HCT116 (cell line): ENCODE measurements at regions not wholly inside any gene's neighbourhood (a gene's known extent, or its start where the extent isn't known, plus 50 kb on each side); places are given as distances from the start of the nearest gene placed in this dataset.
"Not testable (repeated sequence)": the region's sequence is repeated elsewhere in the genome, so short reads cannot be mapped to it uniquely, and the experiment has no call there.

Experiments
- ATAC-seq: fragments of 200-7000 bp; cut with Tn5 transposase; 2 replicates; pipeline ENCODE4 v1.9.1; 2020; ENCODE audit warnings: mild to moderate bottlenecking, moderate library complexity
- BruUV-seq: library from RNA; stranded (reverse); fragments of 400-500 nt; replicated peaks from 2 replicates; lab custom pipeline; 2021; lab: Mats Ljungman, UMichigan
- CTCF ChIA-PET: fragments of 300-600 bp; sonication (Branson Sonifier 250); formaldehyde crosslinking; loops from one replicate; lab custom pipeline; 2021; ENCODE audit warnings: antibody characterized with exemption; lab: Charles Lee
- POLR2A ChIA-PET: fragments of 300-600, 350-600 bp; sonication (Branson Sonifier 250); formaldehyde crosslinking; loops from one replicate; lab custom pipeline; 2021; ENCODE audit warnings: antibody characterized with exemption; lab: Charles Lee
- RAD21 ChIA-PET, 2 experiments: fragments of 300-600 bp; sonication (Branson Sonifier 250); formaldehyde crosslinking; loops; one replicate each; lab custom pipeline; 2023; ENCODE audit warnings: low total read pairs in 2 of 2; ENCODE audit not compliant: uncharacterized antibody in 2 of 2, unreplicated experiment in 2 of 2, low non-redundant PET in 1 of 2; lab: Charles Lee
- DNase-seq: peaks from one replicate; pipeline ENCODE4 v3.0.0-alpha.2; 2010; ENCODE audit warnings: low read depth, low spot score
- H2AFZ ChIP-seq: fragments of 200-600 bp; shearing (Covaris generic), sonication (generic); 2 replicates; pipeline ENCODE4 v1.6.1; 2017; ENCODE audit warnings: low read depth, mixed run types, mixed read lengths, antibody characterized with exemption, low read length; ENCODE audit not compliant: poor library complexity, severe bottlenecking
- H3K27ac ChIP-seq: 2 replicates; pipeline ENCODE4 v1.5.1; 2012; ENCODE audit warnings: low read depth, low read length
- H3K27me3 ChIP-seq: fragments of 200-600 bp; sonication (generic); 2 replicates; pipeline ENCODE4 v1.6.1; 2016; ENCODE audit warnings: mixed run types, low read length, mixed read lengths; ENCODE audit not compliant: insufficient read depth
- H3K36me3 ChIP-seq, 2 experiments: fragments of 200-500 bp in 1 of 2; fragments of 200-600 bp in 1 of 2; sonication (Bioruptor generic) in 1 of 2; sonication (generic) in 1 of 2; 2 replicates each; pipeline versions ENCODE4 v1.5.1 to v1.6.1; 2014 to 2016; ENCODE audit warnings: low read length in 2 of 2, inconsistent platforms in 1 of 2, mixed read lengths in 1 of 2, mixed run types in 1 of 2; ENCODE audit not compliant: insufficient read depth in 2 of 2, control insufficient read depth in 1 of 2
- H3K4me1 ChIP-seq, 2 experiments: fragments of 200-600 bp in 1 of 2; sonication (generic) in 1 of 2; 2 replicates each; pipeline versions ENCODE4 v1.5.1 to v1.6.1; 2012 to 2017; ENCODE audit warnings: low read length in 2 of 2, inconsistent platforms in 1 of 2, mild to moderate bottlenecking in 1 of 2, mixed read lengths in 1 of 2, mixed run types in 1 of 2, moderate library complexity in 1 of 2; ENCODE audit not compliant: insufficient read depth in 2 of 2, control insufficient read depth in 1 of 2
- H3K4me2 ChIP-seq: fragments of 200-600 bp; sonication (generic); 2 replicates; pipeline ENCODE4 v1.6.1; 2017; ENCODE audit warnings: mixed run types, low read length, mixed read lengths
- H3K4me3 ChIP-seq, 2 experiments: fragments of 200-600 bp in 1 of 2; sonication (generic) in 1 of 2; replicated peaks in 1 of 2; 2 replicates each; pipeline ENCODE4 v1.5.1; 2011 to 2016; ENCODE audit warnings: low read length in 2 of 2, control low read depth in 1 of 2, low read depth in 1 of 2, mild to moderate bottlenecking in 1 of 2, mixed read lengths in 1 of 2, mixed run types in 1 of 2
- H3K79me2 ChIP-seq: fragments of 200-600 bp; sonication (generic); 2 replicates; pipeline ENCODE4 v1.6.1; 2017; ENCODE audit warnings: mild to moderate bottlenecking, mixed run types, low read length, moderate library complexity, mixed read lengths; ENCODE audit not compliant: insufficient read depth
- H3K9ac ChIP-seq: fragments of 200-600 bp; sonication (generic); 2 replicates; pipeline ENCODE4 v1.6.1; 2016; ENCODE audit warnings: low read length, mixed read lengths
- H3K9me2 ChIP-seq: fragments of 200-600 bp; sonication (generic), shearing (Covaris generic); 2 replicates; pipeline ENCODE4 v1.6.1; 2017; ENCODE audit warnings: mixed run types, mild to moderate bottlenecking, moderate library complexity; ENCODE audit not compliant: insufficient read depth
- H3K9me3 ChIP-seq, 2 experiments: fragments of 200-500 bp in 1 of 2; fragments of 200-600 bp in 1 of 2; sonication (Bioruptor generic) in 1 of 2; sonication (generic) in 1 of 2; 2 replicates each; pipeline ENCODE4 v1.6.1; 2014 to 2017; ENCODE audit warnings: low read length in 2 of 2, mixed read lengths in 2 of 2, inconsistent platforms in 1 of 2, low read depth in 1 of 2, mild to moderate bottlenecking in 1 of 2, mixed run types in 1 of 2, moderate library complexity in 1 of 2; ENCODE audit not compliant: control insufficient read depth in 1 of 2, insufficient read depth in 1 of 2
- H4K20me1 ChIP-seq: fragments of 200-600 bp; sonication (generic), shearing (Covaris generic); 2 replicates; pipeline ENCODE4 v1.6.1; 2017; ENCODE audit warnings: mixed run types, mild to moderate bottlenecking, moderate library complexity; ENCODE audit not compliant: insufficient read depth
- intact Hi-C: fragments of 100-400 bp; cut with micrococcal nuclease; formaldehyde crosslinking; loops from 2 replicates; pipeline ENCODE4 v1.10.0; 2022

GRCh38 chr21:8390550-8391171 is 2130.7 kb upstream of the TPTE start:
- H3K9me2 ChIP-seq, H3K4me1 ChIP-seq, H3K4me3 ChIP-seq, H3K9me3 ChIP-seq, intact Hi-C loops, BruUV-seq, H3K36me3 ChIP-seq, H2AFZ ChIP-seq, H4K20me1 ChIP-seq, H3K27me3 ChIP-seq, H3K27ac ChIP-seq, CTCF ChIA-PET, H3K9ac ChIP-seq, H3K4me2 ChIP-seq, RAD21 ChIA-PET, ATAC-seq, DNase-seq, POLR2A ChIA-PET, H3K79me2 ChIP-seq: not testable (repeated sequence)

GRCh38 chr21:8394380-8394779 is 2127.0 kb upstream of the TPTE start:
- ATAC-seq, H3K4me1 ChIP-seq, H3K36me3 ChIP-seq, H4K20me1 ChIP-seq, H3K9me3 ChIP-seq, H3K9me2 ChIP-seq, H3K27me3 ChIP-seq, POLR2A ChIA-PET, H3K79me2 ChIP-seq, H3K4me2 ChIP-seq, DNase-seq, H3K4me3 ChIP-seq, H3K9ac ChIP-seq, BruUV-seq, RAD21 ChIA-PET, H2AFZ ChIP-seq, intact Hi-C loops, H3K27ac ChIP-seq, CTCF ChIA-PET: not testable (repeated sequence)

GRCh38 chr21:8395992-8396391 is 2125.4 kb upstream of the TPTE start:
- BruUV-seq, H3K4me1 ChIP-seq, H2AFZ ChIP-seq, H4K20me1 ChIP-seq, CTCF ChIA-PET, intact Hi-C loops, H3K9me2 ChIP-seq, H3K36me3 ChIP-seq, POLR2A ChIA-PET, H3K9ac ChIP-seq, RAD21 ChIA-PET, H3K27ac ChIP-seq, H3K27me3 ChIP-seq, H3K4me3 ChIP-seq, H3K9me3 ChIP-seq, H3K4me2 ChIP-seq, H3K79me2 ChIP-seq, DNase-seq: not testable (repeated sequence)
- ATAC-seq: peak; percentile 66; the same call in 1 of the 2 replicates

- H2AFZ ChIP-seq, H3K27ac ChIP-seq, H3K4me1 ChIP-seq, H3K36me3 ChIP-seq, H3K9me3 ChIP-seq, DNase-seq, BruUV-seq, H3K4me2 ChIP-seq, H3K9me2 ChIP-seq, H3K9ac ChIP-seq, H4K20me1 ChIP-seq, RAD21 ChIA-PET, H3K27me3 ChIP-seq, CTCF ChIA-PET, intact Hi-C loops, H3K79me2 ChIP-seq, POLR2A ChIA-PET, H3K4me3 ChIP-seq: not testable (repeated sequence)
- peak; percentile 56; the same call in 1 of the 2 replicates for ATAC-seq
Observed at GRCh38 chr21:8398870-8399437, 2122.4 kb upstream of the TPTE start.
